Left lung (tissue), 4 donors: ENCODE measurements at regions not wholly inside any gene's neighbourhood (a gene's known extent, or its start where the extent isn't known, plus 50 kb on each side); places are given as distances from the start of the nearest gene placed in this dataset.

Source experiments
- ATAC-seq: fragments of 200-7000 bp; cut with Tn5 transposase; one replicate; pipeline ENCODE4 v1.9.1; 2020; ENCODE audit warnings: moderate library complexity
- DNase-seq, 4 donors: peaks; one replicate each; pipeline ENCODE4 v3.0.0-alpha.2; 2013 to 2020
- H3K27ac ChIP-seq, 2 donors: fragments of 200-600 bp; sonication (generic) in 1 of 2; one replicate each; pipeline versions ENCODE4 v1.5.0 to v1.8.0; 2020 to 2021
- H3K27me3 ChIP-seq, 2 donors: fragments of 200-600 bp; sonication (generic) in 1 of 2; one replicate each; pipeline versions ENCODE4 v1.5.0 to v1.8.0; 2020 to 2021
- H3K36me3 ChIP-seq, 2 donors: fragments of 200-600 bp; sonication (generic) in 1 of 2; one replicate each; pipeline versions ENCODE4 v1.5.0 to v1.8.0; 2020 to 2021
- H3K4me1 ChIP-seq, 2 donors: fragments of 200-600 bp; one replicate each; pipeline ENCODE4 v1.8.0; 2021
- H3K4me3 ChIP-seq, 2 donors: fragments of 200-600 bp; sonication (generic) in 1 of 2; one replicate each; pipeline versions ENCODE4 v1.5.0 to v1.8.0; 2020 to 2021; ENCODE audit warnings: mild to moderate bottlenecking in 1 of 2
- H3K9me3 ChIP-seq, 2 donors: fragments of 200-600 bp; sonication (generic) in 1 of 2; one replicate each; pipeline versions ENCODE4 v1.5.0 to v1.8.0; 2020 to 2021
- CTCF ChIP-seq, 2 donors: fragments of 200-600 bp; sonication (generic) in 1 of 2; IDR thresholded peaks; one replicate each; pipeline versions ENCODE4 v1.5.0 to v1.8.0; 2021; ENCODE audit warnings: antibody characterized with exemption in 2 of 2
- intact Hi-C, 2 donors: fragments of 100-400 bp; cut with DNase I; formaldehyde crosslinking; loops; one replicate each; pipeline versions ENCODE4 v1.11.2 to v1.14.2; 2022
- donor health status: DM: no; HTN: yes; CAD: no.
- donor health status: DM: no; HTN: no; CAD: no.

DNA sequence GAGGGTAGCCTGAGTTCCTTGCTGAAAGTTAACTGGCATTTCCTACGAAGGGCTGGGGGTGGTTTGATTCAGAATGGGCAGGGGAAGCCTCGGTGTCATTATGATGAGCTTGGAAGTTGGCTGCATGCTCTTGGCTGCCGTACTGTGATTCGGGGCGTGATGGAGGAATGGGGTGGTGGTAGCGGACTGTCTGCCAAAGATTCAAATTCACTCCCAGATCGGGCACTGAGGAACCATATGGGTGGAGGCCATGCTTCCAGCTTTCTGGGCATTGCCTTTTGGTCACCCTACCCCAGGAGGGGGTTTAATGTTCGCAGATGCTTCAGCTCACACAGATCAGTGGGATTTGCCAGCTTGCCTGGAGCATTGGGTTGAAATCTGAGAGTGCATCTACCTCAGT lies 492.8 kb upstream of the EEF2KMT start:
- peaks cover 0 to 4% of the 10 kb centered on the region in 2 donors for H3K9me3 ChIP-seq
- intact Hi-C loops: no loop called here
- H3K36me3 ChIP-seq: no peaks in the 10 kb centered on the region
- H3K27me3 ChIP-seq: no peaks in the 10 kb centered on the region
- no peak for DNase-seq
- no peak overlapping the region for H3K4me3 ChIP-seq
- ATAC-seq: no peak
- H3K4me1 ChIP-seq: no peaks in the 10 kb centered on the region
- TF ChIP-seq CTCF (IDR thresholded peaks at IDR 0.05): no peak
- no peak overlapping the region for H3K27ac ChIP-seq

DNA sequence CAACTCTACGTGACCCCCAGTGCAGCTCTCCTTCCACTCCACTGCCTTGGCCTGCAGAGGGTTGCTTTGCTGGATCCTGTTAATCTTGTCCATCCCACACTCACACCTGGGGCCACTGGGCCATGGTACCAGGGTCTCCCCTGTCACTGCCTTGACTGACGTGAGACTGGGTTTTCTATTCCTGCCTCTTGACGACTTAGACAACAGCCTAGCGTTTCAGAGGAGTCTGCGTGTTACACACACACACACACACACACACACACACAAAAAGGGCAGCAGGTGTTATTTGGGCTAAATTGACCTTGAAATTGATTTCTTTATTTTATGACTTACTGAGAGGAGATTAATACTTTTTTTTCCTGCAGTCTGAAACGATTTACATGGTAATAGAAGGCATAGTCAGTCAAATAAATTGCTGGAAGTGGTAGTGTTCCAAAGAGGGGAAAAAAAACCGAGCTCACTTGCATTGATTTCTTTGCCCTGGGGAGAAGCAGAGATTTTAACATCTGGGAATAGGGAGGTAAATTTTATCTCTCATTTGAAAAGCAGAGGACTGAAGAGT lies 492.3 kb upstream of the EEF2KMT start:
- intact Hi-C loops: no loop called here
- Histone ChIP-seq H3K36me3 (no peaks in the 10 kb centered on the region), H3K9me3 (no peaks in the 10 kb centered on the region), H3K27me3 (no peaks in the 10 kb centered on the region), H3K4me3 (no peak overlapping the region), H3K27ac (no peak overlapping the region), H3K4me1 (no peaks in the 10 kb centered on the region)
- TF ChIP-seq CTCF (IDR thresholded peaks at IDR 0.05): no peak
- no peak for ATAC-seq
- DNase-seq: no peak

- H3K27me3 ChIP-seq: peaks cover 0 to 2% of the 10 kb centered on the region in 2 donors
- intact Hi-C loops: no loop called here
- H3K4me3 ChIP-seq: no peak overlapping the region
- no peaks in the 10 kb centered on the region for H3K9me3 ChIP-seq
- TF ChIP-seq CTCF (IDR thresholded peaks at IDR 0.05): no peak
- H3K36me3 ChIP-seq: no peaks in the 10 kb centered on the region
- H3K4me1 ChIP-seq: no peaks in the 10 kb centered on the region
- no peak overlapping the region for H3K27ac ChIP-seq
- ATAC-seq (no peak), DNase-seq (no peak)
These were observed 486.5 kb upstream of the EEF2KMT start for GRCh38 chr16:5584109-5584508.

GRCh38 chr16:5582529-5582928 lies 484.9 kb upstream of the EEF2KMT start:
- Histone ChIP-seq H3K27me3 (peaks cover 0 to 5% of the 10 kb centered on the region in 2 donors), H3K27ac (no peak overlapping the region), H3K4me3 (no peak overlapping the region), H3K36me3 (no peaks in the 10 kb centered on the region), H3K4me1 (no peaks in the 10 kb centered on the region), H3K9me3 (no peaks in the 10 kb centered on the region)
- DNase-seq (no peak), ATAC-seq (no peak)
- intact Hi-C loops: no loop called here
- no peak for TF ChIP-seq CTCF (IDR thresholded peaks at IDR 0.05)

DNA sequence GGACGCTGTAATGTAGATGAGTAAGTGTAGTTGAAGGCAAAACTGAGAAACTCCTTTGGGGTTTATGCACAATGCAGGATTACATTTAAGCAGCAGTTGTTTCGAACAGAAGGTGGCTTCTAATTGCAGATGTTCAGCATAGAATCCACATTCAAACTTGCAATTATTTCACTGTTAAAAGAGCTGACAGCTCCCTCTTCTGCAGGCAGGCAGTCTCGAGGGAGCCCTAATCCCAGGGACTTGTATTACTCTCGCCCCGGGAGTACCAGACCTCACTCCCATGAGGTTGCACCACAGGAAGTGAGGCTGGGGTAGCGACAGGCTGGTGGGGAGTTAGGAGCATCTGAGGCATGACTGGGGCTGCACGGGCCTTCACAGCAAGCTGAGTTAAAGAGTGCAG lies 484.3 kb upstream of the EEF2KMT start:
- Histone ChIP-seq H3K4me3 (no peak overlapping the region), H3K9me3 (no peaks in the 10 kb centered on the region), H3K36me3 (no peaks in the 10 kb centered on the region), H3K27me3 (peaks cover 0 to 5% of the 10 kb centered on the region in 2 donors), H3K27ac (no peak overlapping the region), H3K4me1 (no peaks in the 10 kb centered on the region)
- TF ChIP-seq CTCF (IDR thresholded peaks at IDR 0.05): no peak
- no peak for DNase-seq
- intact Hi-C loops: no loop called here
- ATAC-seq: no peak
